HepG2 (cell line): ENCODE measurements at regions not wholly inside any gene's neighbourhood (a gene's known extent, or its start where the extent isn't known, plus 50 kb on each side); places are given as distances from the start of the nearest gene placed in this dataset.
A peak's percentile ranks its signal among the peaks of the same experiment; 100 is the strongest.

Experiments used
- ATAC-seq: fragments of 200-7000 bp; cut with Tn5 transposase; 3 replicates; pipeline ENCODE4 v1.9.1; 2020; ENCODE audit warnings: mild to moderate bottlenecking, moderate library complexity
- BruUV-seq: library from RNA; stranded (reverse); fragments of 400-500 nt; replicated peaks from 2 replicates; lab custom pipeline; 2021; lab: Mats Ljungman, UMichigan
- CTCF ChIA-PET: fragments of 300-600 bp; formaldehyde crosslinking; extraction: SDS; loops from one replicate; lab custom pipeline; 2021; ENCODE audit warnings: low total read pairs, inconsistent platforms, low intra/inter-chr PET ratio; lab: Yijun Ruan, JAX
- POLR2A ChIA-PET: fragments of 350-600 bp; sonication (Branson Sonifier 250); formaldehyde crosslinking; loops from one replicate; lab custom pipeline; 2020; ENCODE audit warnings: antibody characterized with exemption, inconsistent platforms; lab: Yijun Ruan, JAX
- DNase-seq: peaks from one replicate; pipeline ENCODE4 v3.0.0-alpha.2; 2015; ENCODE audit warnings: low spot score
- FAIRE-seq: peaks from 3 replicates; lab custom pipeline; 2011; peaks lifted over from hg19 to GRCh38; lab: Jason Lieb, UNC
- H2AFZ ChIP-seq: one replicate; pipeline ENCODE4 v1.6.1; 2011; ENCODE audit warnings: low read length, inconsistent platforms
- H3K27ac ChIP-seq: fragments of 300-600 bp; 3 replicates; pipeline ENCODE4 v1.8.0; 2011; ENCODE audit warnings: mixed run types, mild to moderate bottlenecking, mixed read lengths, low read length, inconsistent platforms; ENCODE audit not compliant: insufficient read depth; ENCODE audit errors: extremely low read length
- H3K27me3 ChIP-seq, 2 experiments: fragments of 200-600 bp in 1 of 2; 2 replicates in 1 of 2; 3 replicates in 1 of 2; pipeline versions ENCODE4 v1.6.0 to v1.8.0; 2011; ENCODE audit warnings: low read length in 2 of 2, mild to moderate bottlenecking in 2 of 2, moderate library complexity in 2 of 2, inconsistent platforms in 1 of 2; ENCODE audit not compliant: insufficient read depth in 2 of 2, control insufficient read depth in 1 of 2
- H3K36me3 ChIP-seq, 2 experiments: fragments of 200-600 bp in 1 of 2; replicated peaks in 1 of 2; 2 replicates in 1 of 2; 3 replicates in 1 of 2; pipeline versions ENCODE4 v1.5.1 to v1.8.0; 2011; ENCODE audit warnings: low read length in 2 of 2, inconsistent platforms in 1 of 2; ENCODE audit not compliant: insufficient read depth in 2 of 2, control insufficient read depth in 1 of 2
- H3K4me1 ChIP-seq: 2 replicates; pipeline ENCODE4 v1.5.1; 2012; ENCODE audit warnings: low read length, inconsistent platforms; ENCODE audit not compliant: insufficient read depth
- H3K4me2 ChIP-seq: 2 replicates; pipeline ENCODE4 v1.6.0; 2011; ENCODE audit warnings: low read depth, low read length, inconsistent platforms
- H3K4me3 ChIP-seq, 3 experiments: fragments of 200-600 bp in 1 of 3; sonication (generic), shearing (Covaris generic) in 1 of 3; replicated peaks in 1 of 3; 2 replicates each; pipeline ENCODE4 v1.5.1; 2011 to 2016; ENCODE audit warnings: low read length in 3 of 3, inconsistent platforms in 2 of 3, low read depth in 2 of 3, mild to moderate bottlenecking in 2 of 3, control low read depth in 1 of 3, mixed read lengths in 1 of 3; ENCODE audit not compliant: insufficient read depth in 1 of 3
- H3K79me2 ChIP-seq: one replicate; pipeline ENCODE4 v1.6.1; 2011; ENCODE audit warnings: low read length, inconsistent platforms; ENCODE audit not compliant: insufficient read depth
- H3K9ac ChIP-seq: 2 replicates; pipeline ENCODE4 v1.6.0; 2011; ENCODE audit warnings: mild to moderate bottlenecking, low read depth, low read length, inconsistent platforms; ENCODE audit not compliant: insufficient read depth
- H3K9me3 ChIP-seq: 2 replicates; pipeline ENCODE4 v1.5.1; 2012; ENCODE audit warnings: mild to moderate bottlenecking, low read length
- H4K20me1 ChIP-seq: 2 replicates; pipeline ENCODE4 v1.6.0; 2011; ENCODE audit warnings: inconsistent platforms, mild to moderate bottlenecking, low read length, moderate library complexity; ENCODE audit not compliant: insufficient read depth
- GATAD2A ChIP-seq: IDR thresholded peaks from 2 replicates; pipeline ENCODE4 v1.6.1; 2016
- IKZF1 ChIP-seq: fragments of 450-650 bp; IDR thresholded peaks from 2 replicates; pipeline ENCODE4 v1.7.1; 2016
- IRF2 ChIP-seq: IDR thresholded peaks from 2 replicates; pipeline ENCODE4 v1.6.1; 2018; ENCODE audit warnings: missing genetic modification reagents, missing compliant biosample characterization
- KMT2B ChIP-seq: IDR thresholded peaks from 2 replicates; pipeline ENCODE4 v1.6.1; 2016; ENCODE audit warnings: missing genetic modification reagents, missing compliant biosample characterization
- MAFF ChIP-seq: IDR thresholded peaks from 2 replicates; pipeline ENCODE4 v1.6.1; 2011; ENCODE audit warnings: low read depth, low read length, improper control_type of control experiment
- POLR2AphosphoS2 ChIP-seq: IDR thresholded peaks from 2 replicates; pipeline ENCODE4 v1.6.1; 2011; ENCODE audit warnings: low read depth, low read length, improper control_type of control experiment
- SMARCC2 ChIP-seq: fragments of 450-650 bp; IDR thresholded peaks from 2 replicates; pipeline ENCODE4 v1.6.1; 2017; ENCODE audit warnings: antibody characterized with exemption, mild to moderate bottlenecking
- STAG1 ChIP-seq: sonication (generic); formaldehyde crosslinking; IDR thresholded peaks from 2 replicates; pipeline ENCODE4 v1.4.0; 2020; ENCODE audit warnings: missing genetic modification reagents
- ZKSCAN1 ChIP-seq: fragments of 150-350 bp; IDR thresholded peaks from 2 replicates; pipeline ENCODE4 v1.6.1; 2014; ENCODE audit warnings: low read length
- ZNF20 ChIP-seq: sonication (generic); formaldehyde crosslinking; IDR thresholded peaks from 2 replicates; pipeline ENCODE4 v1.4.0; 2020; ENCODE audit warnings: mild to moderate bottlenecking, moderate library complexity, missing genetic modification reagents
- ZNF773 ChIP-seq: sonication (generic); formaldehyde crosslinking; IDR thresholded peaks from 2 replicates; pipeline ENCODE4 v1.4.0; 2020; ENCODE audit warnings: missing genetic modification reagents, borderline replicate concordance
- WGBS: methylation state at CpG from one replicate; pipeline ENCODE4 v1.1.6; 2017; ENCODE audit warnings: low lambda C conversion rate; 5-methylcytosine and 5-hydroxymethylcytosine counted together
- in situ Hi-C: cut with HindIII; loops from 2 replicates; pipeline ENCODE4 v1.10.0; 2017; ENCODE audit warnings: low pct_unique_long_range_greater_than_20kb; ENCODE audit not compliant: extremely low pct_ligation_motif_present
- intact Hi-C: fragments of 100-400 bp; cut with micrococcal nuclease; formaldehyde crosslinking; loops from one replicate; pipeline ENCODE4 v1.10.0; 2022; ENCODE audit not compliant: unreplicated experiment
- TF ChIP-seq, protein P1 (sequence below): sonication (generic); formaldehyde crosslinking; IDR thresholded peaks from 2 replicates; pipeline ENCODE4 v1.5.0; 2020; ENCODE audit warnings: mild to moderate bottlenecking, missing genetic modification reagents, moderate library complexity
- TF ChIP-seq, protein P2 (sequence below): sonication (generic); formaldehyde crosslinking; IDR thresholded peaks from 2 replicates; pipeline ENCODE4 v1.5.1; 2020; ENCODE audit warnings: missing genetic modification reagents, mild to moderate bottlenecking, borderline replicate concordance
- TF ChIP-seq, protein P3 (sequence below): sonication (generic); formaldehyde crosslinking; IDR thresholded peaks from 2 replicates; pipeline ENCODE4 v1.5.0; 2020; ENCODE audit warnings: mild to moderate bottlenecking, missing genetic modification reagents

DNA sequence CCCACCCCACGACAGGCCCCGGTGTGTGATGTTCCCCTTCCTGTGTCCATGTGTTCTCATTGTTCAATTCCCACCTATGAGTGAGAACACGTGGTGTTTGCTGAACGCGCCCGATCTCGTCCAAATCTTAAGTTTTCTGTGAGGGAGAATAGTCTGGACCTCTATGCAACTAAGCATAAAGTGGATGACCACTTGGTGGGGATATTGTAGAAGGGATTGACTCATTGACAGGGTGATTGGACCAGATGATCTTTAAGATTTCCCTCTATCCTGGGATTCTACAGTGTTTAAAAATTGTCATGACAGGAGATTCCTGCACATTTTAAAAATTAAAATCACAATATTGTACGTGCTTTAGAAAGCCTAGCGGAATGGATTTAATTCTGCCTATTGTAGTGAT, 141.3 kb downstream of the TRMT11 start:
- FAIRE-seq (no peak), DNase-seq (no peak), ATAC-seq (no peak; the same call in 2 of the 3 replicates)
- Histone ChIP-seq H3K4me1 (no peaks in the 10 kb centered on the region), H2AFZ (no peak overlapping the region), H3K9me3 (no peaks in the 10 kb centered on the region), H3K4me2 (no peak overlapping the region), H3K27ac (no peak overlapping the region), H3K79me2 (no peaks in the 10 kb centered on the region), H3K27me3 (no peaks in the 10 kb centered on the region), H3K4me3 (no peak overlapping the region), H3K36me3 (peaks cover 8% of the 10 kb centered on the region in 2 experiments; a peak in 4 of 5 replicates), H3K9ac (no peak overlapping the region), H4K20me1 (no peaks in the 10 kb centered on the region)
- TF ChIP-seq, protein P1, sequence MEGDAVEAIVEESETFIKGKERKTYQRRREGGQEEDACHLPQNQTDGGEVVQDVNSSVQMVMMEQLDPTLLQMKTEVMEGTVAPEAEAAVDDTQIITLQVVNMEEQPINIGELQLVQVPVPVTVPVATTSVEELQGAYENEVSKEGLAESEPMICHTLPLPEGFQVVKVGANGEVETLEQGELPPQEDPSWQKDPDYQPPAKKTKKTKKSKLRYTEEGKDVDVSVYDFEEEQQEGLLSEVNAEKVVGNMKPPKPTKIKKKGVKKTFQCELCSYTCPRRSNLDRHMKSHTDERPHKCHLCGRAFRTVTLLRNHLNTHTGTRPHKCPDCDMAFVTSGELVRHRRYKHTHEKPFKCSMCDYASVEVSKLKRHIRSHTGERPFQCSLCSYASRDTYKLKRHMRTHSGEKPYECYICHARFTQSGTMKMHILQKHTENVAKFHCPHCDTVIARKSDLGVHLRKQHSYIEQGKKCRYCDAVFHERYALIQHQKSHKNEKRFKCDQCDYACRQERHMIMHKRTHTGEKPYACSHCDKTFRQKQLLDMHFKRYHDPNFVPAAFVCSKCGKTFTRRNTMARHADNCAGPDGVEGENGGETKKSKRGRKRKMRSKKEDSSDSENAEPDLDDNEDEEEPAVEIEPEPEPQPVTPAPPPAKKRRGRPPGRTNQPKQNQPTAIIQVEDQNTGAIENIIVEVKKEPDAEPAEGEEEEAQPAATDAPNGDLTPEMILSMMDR (CRISPR knock-in tag), result peak; percentile 44
- TF ChIP-seq STAG1 (peak; percentile 40), ZKSCAN1 (no peak)
- BruUV-seq, result no TSS peak
- WGBS, result 97% methylated on average over 9 of the region's 9 CpGs
- POLR2A ChIA-PET, result no interaction called here
- intact Hi-C loops (no loop called here), in situ Hi-C loops (no loop called here)
- CTCF ChIA-PET, result no interaction called here

DNA sequence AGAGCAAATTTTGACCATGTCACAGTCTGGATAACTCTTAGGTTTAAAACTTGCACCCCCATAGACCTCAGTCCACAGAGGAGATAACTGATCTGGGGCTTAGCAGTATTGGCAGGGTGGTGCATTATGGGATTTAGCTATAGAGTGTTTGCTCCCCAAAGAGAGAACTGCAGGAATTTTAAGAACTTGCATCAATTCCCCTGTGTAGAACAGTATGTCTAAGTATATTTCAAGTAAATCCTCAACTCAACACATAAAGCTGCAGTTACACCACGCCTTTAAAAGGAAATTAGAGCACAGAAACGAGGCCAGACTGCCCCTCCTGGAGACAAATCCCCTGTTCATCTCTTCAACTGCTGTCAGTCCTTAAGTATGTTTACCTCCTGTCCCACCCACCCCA, 144.9 kb downstream of the TRMT11 start:
- BruUV-seq, result no TSS peak
- in situ Hi-C loops, result no loop called here
- Histone ChIP-seq H3K9ac (no peak overlapping the region), H3K4me2 (no peak overlapping the region), H2AFZ (no peak overlapping the region), H3K4me3 (no peak overlapping the region), H3K36me3 (peaks cover 4 to 12% of the 10 kb centered on the region in 2 experiments; a peak in 4 of 5 replicates), H4K20me1 (no peaks in the 10 kb centered on the region), H3K27ac (no peak overlapping the region), H3K27me3 (no peaks in the 10 kb centered on the region), H3K79me2 (no peaks in the 10 kb centered on the region), H3K9me3 (peaks cover 12% of the 10 kb centered on the region), H3K4me1 (no peaks in the 10 kb centered on the region)
- POLR2A ChIA-PET, result no interaction called here
- 96% methylated on average over 2 of the region's 2 CpGs for WGBS
- intact Hi-C loops, result no loop called here
- CTCF ChIA-PET, result no interaction called here
- ATAC-seq (no peak), DNase-seq (no peak), FAIRE-seq (no peak)
- TF ChIP-seq POLR2AphosphoS2 (no peak), IRF2 (CRISPR knock-in tag) (no peak), KMT2B (no peak), SMARCC2 (no peak), MAFF (no peak), GATAD2A (CRISPR knock-in tag) (no peak), IKZF1 (no peak), ZNF20 (CRISPR knock-in tag) (no peak), ZNF773 (CRISPR knock-in tag) (no peak)
- TF ChIP-seq, protein P2, sequence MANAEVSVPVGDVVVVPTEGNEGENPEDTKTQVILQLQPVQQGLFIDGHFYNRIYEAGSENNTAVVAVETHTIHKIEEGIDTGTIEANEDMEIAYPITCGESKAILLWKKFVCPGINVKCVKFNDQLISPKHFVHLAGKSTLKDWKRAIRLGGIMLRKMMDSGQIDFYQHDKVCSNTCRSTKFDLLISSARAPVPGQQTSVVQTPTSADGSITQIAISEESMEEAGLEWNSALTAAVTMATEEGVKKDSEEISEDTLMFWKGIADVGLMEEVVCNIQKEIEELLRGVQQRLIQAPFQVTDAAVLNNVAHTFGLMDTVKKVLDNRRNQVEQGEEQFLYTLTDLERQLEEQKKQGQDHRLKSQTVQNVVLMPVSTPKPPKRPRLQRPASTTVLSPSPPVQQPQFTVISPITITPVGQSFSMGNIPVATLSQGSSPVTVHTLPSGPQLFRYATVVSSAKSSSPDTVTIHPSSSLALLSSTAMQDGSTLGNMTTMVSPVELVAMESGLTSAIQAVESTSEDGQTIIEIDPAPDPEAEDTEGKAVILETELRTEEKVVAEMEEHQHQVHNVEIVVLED, result no peak
- TF ChIP-seq, protein P3, sequence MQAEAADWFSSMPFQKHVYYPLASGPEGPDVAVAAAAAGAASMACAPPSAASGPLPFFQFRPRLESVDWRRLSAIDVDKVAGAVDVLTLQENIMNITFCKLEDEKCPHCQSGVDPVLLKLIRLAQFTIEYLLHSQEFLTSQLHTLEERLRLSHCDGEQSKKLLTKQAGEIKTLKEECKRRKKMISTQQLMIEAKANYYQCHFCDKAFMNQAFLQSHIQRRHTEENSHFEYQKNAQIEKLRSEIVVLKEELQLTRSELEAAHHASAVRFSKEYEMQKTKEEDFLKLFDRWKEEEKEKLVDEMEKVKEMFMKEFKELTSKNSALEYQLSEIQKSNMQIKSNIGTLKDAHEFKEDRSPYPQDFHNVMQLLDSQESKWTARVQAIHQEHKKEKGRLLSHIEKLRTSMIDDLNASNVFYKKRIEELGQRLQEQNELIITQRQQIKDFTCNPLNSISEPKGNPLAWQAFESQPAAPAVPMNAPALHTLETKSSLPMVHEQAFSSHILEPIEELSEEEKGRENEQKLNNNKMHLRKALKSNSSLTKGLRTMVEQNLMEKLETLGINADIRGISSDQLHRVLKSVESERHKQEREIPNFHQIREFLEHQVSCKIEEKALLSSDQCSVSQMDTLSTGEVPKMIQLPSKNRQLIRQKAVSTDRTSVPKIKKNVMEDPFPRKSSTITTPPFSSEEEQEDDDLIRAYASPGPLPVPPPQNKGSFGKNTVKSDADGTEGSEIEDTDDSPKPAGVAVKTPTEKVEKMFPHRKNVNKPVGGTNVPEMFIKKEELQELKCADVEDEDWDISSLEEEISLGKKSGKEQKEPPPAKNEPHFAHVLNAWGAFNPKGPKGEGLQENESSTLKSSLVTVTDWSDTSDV (CRISPR knock-in tag), result no peak
